Retinal pigment epithelial cell (primary cell): ENCODE measurements at regions not wholly inside any gene's neighbourhood (a gene's known extent, or its start where the extent isn't known, plus 50 kb on each side); places are given as distances from the start of the nearest gene placed in this dataset.

Source experiments
- DNase-seq: peaks from one replicate; pipeline ENCODE4 v3.0.0-alpha.2; 2010; ENCODE audit warnings: low read depth
- H3K4me3 ChIP-seq: 2 replicates; pipeline ENCODE4 v1.5.1; 2011; ENCODE audit warnings: mild to moderate bottlenecking, low read length, control low read depth, moderate library complexity
- CTCF ChIP-seq: conservative IDR thresholded peaks from 2 replicates; pipeline ENCODE4 v1.5.1; 2011; ENCODE audit warnings: low read depth, low read length, control low read depth, inconsistent platforms

- no peak for TF ChIP-seq CTCF
- DNase-seq: no peak
- H3K4me3 ChIP-seq: no peak overlapping the region
Observed at GRCh38 chrX:43604753-43605152, 51.3 kb upstream of the MAOA start.

- no peak for TF ChIP-seq CTCF
- no peak overlapping the region for H3K4me3 ChIP-seq
- no peak for DNase-seq
Observed at GRCh38 chrX:43605351-43605750, 50.7 kb upstream of the MAOA start.
